A673 (cell line): ENCODE measurements at regions not wholly inside any gene's neighbourhood (a gene's known extent, or its start where the extent isn't known, plus 50 kb on each side); places are given as distances from the start of the nearest gene placed in this dataset.

Experiments used
- BruUV-seq: library from RNA; stranded (reverse); fragments of 400-500 nt; replicated peaks from 2 replicates; lab custom pipeline; 2021; lab: Mats Ljungman, UMichigan
- CTCF ChIA-PET: fragments of 300-600 bp; sonication (Branson Sonifier 250); formaldehyde crosslinking; loops from one replicate; lab custom pipeline; 2022; ENCODE audit warnings: antibody characterized with exemption; lab: Charles Lee
- POLR2A ChIA-PET: fragments of 300-600 bp; sonication (Branson Sonifier 250); formaldehyde crosslinking; loops from one replicate; lab custom pipeline; 2022; ENCODE audit warnings: antibody characterized with exemption; ENCODE audit not compliant: low non-redundant PET; lab: Charles Lee
- DNase-seq: peaks from one replicate; pipeline ENCODE4 v3.0.0-alpha.2; 2015; ENCODE audit warnings: low spot score
- H3K27ac ChIP-seq: fragments of 200-600 bp; sonication (generic); 2 replicates; pipeline ENCODE4 v1.5.1; 2016; ENCODE audit warnings: mixed run types, low read depth, mild to moderate bottlenecking, mixed read lengths, antibody characterized with exemption, low read length; ENCODE audit not compliant: poor library complexity, severe bottlenecking
- H3K27me3 ChIP-seq: fragments of 200-600 bp; sonication (generic); replicated peaks from 2 replicates; pipeline ENCODE4 v1.6.1; 2017; ENCODE audit warnings: mixed run types, low read depth, mild to moderate bottlenecking, mixed read lengths, antibody characterized with exemption, low read length; ENCODE audit not compliant: insufficient read depth, poor library complexity
- H3K36me3 ChIP-seq: fragments of 200-600 bp; sonication (generic); 2 replicates; pipeline ENCODE4 v1.6.1; 2016; ENCODE audit warnings: mixed run types, mild to moderate bottlenecking, mixed read lengths, antibody characterized with exemption, low read length; ENCODE audit not compliant: insufficient read depth, poor library complexity, severe bottlenecking
- H3K4me1 ChIP-seq: fragments of 200-600 bp; sonication (generic); 2 replicates; pipeline ENCODE4 v1.6.1; 2017; ENCODE audit warnings: mixed run types, mild to moderate bottlenecking, mixed read lengths, antibody characterized with exemption, low read length; ENCODE audit not compliant: insufficient read depth, poor library complexity, severe bottlenecking
- H3K4me3 ChIP-seq: fragments of 200-600 bp; sonication (generic); 2 replicates; pipeline ENCODE4 v1.5.1; 2016; ENCODE audit warnings: low read depth, mixed run types, mild to moderate bottlenecking, mixed read lengths, low read length; ENCODE audit not compliant: poor library complexity, severe bottlenecking
- H3K9me3 ChIP-seq: fragments of 200-600 bp; sonication (generic); 2 replicates; pipeline ENCODE4 v1.6.1; 2016; ENCODE audit warnings: mixed run types, low read depth, mild to moderate bottlenecking, mixed read lengths, antibody characterized with exemption, low read length; ENCODE audit not compliant: poor library complexity, severe bottlenecking
- CTCF ChIP-seq: fragments of 300-800, 200-600 bp; sonication (generic); conservative IDR thresholded peaks from 2 replicates; pipeline ENCODE4 v1.5.1; 2017; ENCODE audit warnings: low read depth, mild to moderate bottlenecking, antibody characterized with exemption, low read length, moderate library complexity, mixed read lengths
- EZH2 ChIP-seq: fragments of 200-600 bp; sonication (generic); IDR thresholded peaks from 2 replicates; pipeline ENCODE4 v1.6.1; 2017; ENCODE audit warnings: borderline replicate concordance, low read depth, mild to moderate bottlenecking, mixed read lengths, antibody characterized with exemption, low read length; ENCODE audit not compliant: poor library complexity, severe bottlenecking
- intact Hi-C: fragments of 100-400 bp; cut with micrococcal nuclease; formaldehyde crosslinking; loops from one replicate; pipeline ENCODE4 v1.10.0; 2022; ENCODE audit not compliant: unreplicated experiment

- Histone ChIP-seq H3K36me3 (peaks cover 3% of the 10 kb centered on the region), H3K27me3 (no peaks in the 10 kb centered on the region), H3K4me3 (no peak overlapping the region), H3K27ac (no peak overlapping the region), H3K9me3 (no peaks in the 10 kb centered on the region), H3K4me1 (no peaks in the 10 kb centered on the region)
- no peak for DNase-seq
- no TSS peak for BruUV-seq
- ChIA-PET POLR2A (no interaction called here), CTCF (no interaction called here)
- TF ChIP-seq EZH2 (no peak), CTCF (no peak)
- intact Hi-C loops: no loop called here
Measured at GRCh38 chr3:124663690-124664089, 66.6 kb upstream of the UMPS start.

GRCh38 chr3:124664804-124665203 is 65.4 kb upstream of the UMPS start:
- no peaks in the 10 kb centered on the region for H3K4me1 ChIP-seq
- no peaks in the 10 kb centered on the region for H3K9me3 ChIP-seq
- ChIA-PET CTCF (no interaction called here), POLR2A (no interaction called here)
- no peaks in the 10 kb centered on the region for H3K36me3 ChIP-seq
- BruUV-seq: no TSS peak
- no peaks in the 10 kb centered on the region for H3K27me3 ChIP-seq
- intact Hi-C loops: no loop called here
- no peak overlapping the region for H3K27ac ChIP-seq
- H3K4me3 ChIP-seq: no peak overlapping the region
- no peak for DNase-seq
- TF ChIP-seq CTCF (no peak), EZH2 (no peak)

- H3K36me3 ChIP-seq: no peaks in the 10 kb centered on the region
- TF ChIP-seq CTCF: no peak
- TF ChIP-seq EZH2: no peak
- BruUV-seq: no TSS peak
- H3K4me3 ChIP-seq: no peak overlapping the region
- intact Hi-C loops: no loop called here
- DNase-seq: no peak
- H3K27ac ChIP-seq: no peak overlapping the region
- ChIA-PET CTCF (no interaction called here), POLR2A (no interaction called here)
- no peaks in the 10 kb centered on the region for H3K27me3 ChIP-seq
- no peaks in the 10 kb centered on the region for H3K9me3 ChIP-seq
- H3K4me1 ChIP-seq: no peaks in the 10 kb centered on the region
Measured at GRCh38 chr3:124666067-124666466, 64.2 kb upstream of the UMPS start.
